BJ (cell line): ENCODE measurements at regions not wholly inside any gene's neighbourhood (a gene's known extent, or its start where the extent isn't known, plus 50 kb on each side); places are given as distances from the start of the nearest gene placed in this dataset.

ENCODE experiments used
- CTCF ChIA-PET: fragments of 350-600 bp; formaldehyde crosslinking; extraction: SDS; loops from one replicate; lab custom pipeline; 2021; ENCODE audit warnings: antibody characterized with exemption, inconsistent platforms; lab: Yijun Ruan, JAX
- POLR2A ChIA-PET: fragments of 300-600 bp; sonication (Branson Sonifier 250); formaldehyde crosslinking; extraction: SDS; loops from one replicate; lab custom pipeline; 2021; ENCODE audit warnings: antibody characterized with exemption; lab: Charles Lee
- DNase-seq: peaks from one replicate; pipeline ENCODE4 v3.0.0-alpha.2; 2011; ENCODE audit warnings: low read depth
- H3K27me3 ChIP-seq: 2 replicates; pipeline ENCODE4 v1.6.0; 2011; ENCODE audit warnings: low read length; ENCODE audit not compliant: control insufficient read depth, insufficient read depth
- H3K36me3 ChIP-seq: 2 replicates; pipeline ENCODE4 v1.5.1; 2011; ENCODE audit warnings: low read length; ENCODE audit not compliant: control insufficient read depth, insufficient read depth
- H3K4me3 ChIP-seq: 2 replicates; pipeline ENCODE4 v1.5.1; 2011; ENCODE audit warnings: low read depth, mild to moderate bottlenecking, control low read depth, low read length
- TF ChIP-seq, protein P1 (sequence below): IDR thresholded peaks from 2 replicates; pipeline ENCODE4 v1.5.1; 2011; ENCODE audit warnings: low read depth, mild to moderate bottlenecking, control low read depth, inconsistent platforms, low read length, moderate library complexity; ENCODE audit not compliant: insufficient read depth

DNA sequence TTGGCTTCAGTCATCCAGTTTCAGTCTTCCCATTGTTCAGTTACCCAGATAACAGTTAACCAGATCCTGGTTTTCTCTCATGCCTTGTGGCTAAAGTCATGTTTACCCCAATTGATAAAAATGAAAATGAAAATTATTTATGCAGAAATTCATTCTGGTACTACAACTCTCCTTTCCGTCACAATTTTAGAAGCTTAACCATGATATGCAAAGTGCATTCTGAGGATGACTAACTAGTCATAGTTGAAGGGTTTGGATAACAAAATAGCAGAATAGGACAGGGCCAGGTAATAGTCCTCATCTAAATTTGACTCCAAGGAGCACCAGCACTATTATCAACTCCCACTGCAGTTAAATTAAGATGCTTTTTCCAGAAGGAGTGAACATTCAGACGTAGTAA is 94.7 kb downstream of the NTMT2 start:
- Histone ChIP-seq H3K27me3 (no peaks in the 10 kb centered on the region), H3K36me3 (no peaks in the 10 kb centered on the region), H3K4me3 (no peak overlapping the region)
- TF ChIP-seq, protein P1, sequence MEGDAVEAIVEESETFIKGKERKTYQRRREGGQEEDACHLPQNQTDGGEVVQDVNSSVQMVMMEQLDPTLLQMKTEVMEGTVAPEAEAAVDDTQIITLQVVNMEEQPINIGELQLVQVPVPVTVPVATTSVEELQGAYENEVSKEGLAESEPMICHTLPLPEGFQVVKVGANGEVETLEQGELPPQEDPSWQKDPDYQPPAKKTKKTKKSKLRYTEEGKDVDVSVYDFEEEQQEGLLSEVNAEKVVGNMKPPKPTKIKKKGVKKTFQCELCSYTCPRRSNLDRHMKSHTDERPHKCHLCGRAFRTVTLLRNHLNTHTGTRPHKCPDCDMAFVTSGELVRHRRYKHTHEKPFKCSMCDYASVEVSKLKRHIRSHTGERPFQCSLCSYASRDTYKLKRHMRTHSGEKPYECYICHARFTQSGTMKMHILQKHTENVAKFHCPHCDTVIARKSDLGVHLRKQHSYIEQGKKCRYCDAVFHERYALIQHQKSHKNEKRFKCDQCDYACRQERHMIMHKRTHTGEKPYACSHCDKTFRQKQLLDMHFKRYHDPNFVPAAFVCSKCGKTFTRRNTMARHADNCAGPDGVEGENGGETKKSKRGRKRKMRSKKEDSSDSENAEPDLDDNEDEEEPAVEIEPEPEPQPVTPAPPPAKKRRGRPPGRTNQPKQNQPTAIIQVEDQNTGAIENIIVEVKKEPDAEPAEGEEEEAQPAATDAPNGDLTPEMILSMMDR, result no peak
- no peak for DNase-seq
- POLR2A ChIA-PET, result no interaction called here
- CTCF ChIA-PET, result no interaction called here

DNA sequence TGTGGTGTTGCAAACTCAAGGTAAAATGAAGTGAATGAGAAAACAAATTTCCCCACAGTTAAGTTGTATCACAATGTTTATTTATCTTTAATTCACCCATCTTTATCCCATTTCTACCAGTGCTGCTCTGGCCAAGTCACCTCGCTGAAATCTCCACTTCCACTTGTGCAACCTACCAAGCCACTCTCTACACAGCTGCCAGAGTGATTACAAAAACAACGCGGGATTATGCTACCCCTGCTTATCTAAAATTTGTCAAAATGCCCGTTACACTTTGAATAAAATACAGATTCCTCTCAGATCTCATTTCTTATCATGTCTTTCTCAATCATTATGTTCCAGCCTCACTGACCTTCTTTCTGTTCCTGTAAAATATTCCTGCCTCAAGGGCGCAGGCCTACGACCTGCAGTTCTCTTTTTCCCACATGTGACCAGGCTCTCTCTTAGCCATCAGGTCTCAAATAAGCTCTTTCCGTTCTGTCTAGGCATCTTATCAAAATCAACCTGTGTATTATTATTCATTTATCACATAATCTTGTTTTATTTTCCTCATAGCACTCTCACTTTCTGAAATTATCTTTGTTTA is 95.6 kb downstream of the NTMT2 start:
- TF ChIP-seq, protein P1, result no peak
- Histone ChIP-seq H3K4me3 (no peak overlapping the region), H3K36me3 (no peaks in the 10 kb centered on the region), H3K27me3 (no peaks in the 10 kb centered on the region)
- DNase-seq, result no peak
- CTCF ChIA-PET, result no interaction called here
- POLR2A ChIA-PET, result no interaction called here

DNA sequence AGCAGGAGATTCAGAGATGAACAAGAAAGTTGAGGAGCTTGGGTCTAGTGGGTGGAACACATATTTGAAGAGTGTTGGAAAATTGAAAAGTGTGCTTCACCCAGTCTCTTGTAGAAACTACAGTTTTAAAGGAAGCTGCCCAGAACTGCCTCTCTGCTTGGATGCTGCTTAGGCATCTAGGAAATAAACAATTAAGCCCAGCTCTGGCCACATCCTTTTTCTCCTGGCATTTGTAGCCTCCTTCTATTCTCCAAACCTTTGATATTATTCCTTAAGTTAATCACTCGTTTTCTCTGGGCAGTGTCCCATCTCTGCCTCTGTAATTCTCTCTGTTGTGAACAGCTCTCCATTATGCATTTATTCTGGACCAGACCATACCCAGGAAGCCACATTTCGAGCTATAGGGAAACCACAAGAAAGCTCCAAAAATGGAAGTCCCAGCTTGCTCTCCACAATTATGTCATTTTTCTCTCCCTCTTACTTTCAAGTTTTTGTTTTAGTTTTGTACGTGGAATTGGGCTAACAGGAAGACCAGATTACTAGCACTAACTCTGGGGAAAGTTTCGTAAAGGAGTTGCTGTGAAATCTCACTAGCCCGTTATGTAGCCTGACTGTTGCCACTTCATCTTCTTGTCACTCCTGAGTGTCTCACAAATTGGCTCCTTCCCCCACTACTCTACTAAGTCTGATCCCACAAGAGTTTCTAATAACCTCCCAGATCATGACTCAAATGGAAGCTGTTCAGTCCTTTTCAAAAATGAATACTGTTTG is 102.2 kb downstream of the NTMT2 start:
- TF ChIP-seq, protein P1, result no peak
- H3K4me3 ChIP-seq, result no peak overlapping the region
- H3K36me3 ChIP-seq, result no peaks in the 10 kb centered on the region
- POLR2A ChIA-PET, result no interaction called here
- H3K27me3 ChIP-seq, result no peaks in the 10 kb centered on the region
- CTCF ChIA-PET, result no interaction called here
- DNase-seq, result no peak

DNA sequence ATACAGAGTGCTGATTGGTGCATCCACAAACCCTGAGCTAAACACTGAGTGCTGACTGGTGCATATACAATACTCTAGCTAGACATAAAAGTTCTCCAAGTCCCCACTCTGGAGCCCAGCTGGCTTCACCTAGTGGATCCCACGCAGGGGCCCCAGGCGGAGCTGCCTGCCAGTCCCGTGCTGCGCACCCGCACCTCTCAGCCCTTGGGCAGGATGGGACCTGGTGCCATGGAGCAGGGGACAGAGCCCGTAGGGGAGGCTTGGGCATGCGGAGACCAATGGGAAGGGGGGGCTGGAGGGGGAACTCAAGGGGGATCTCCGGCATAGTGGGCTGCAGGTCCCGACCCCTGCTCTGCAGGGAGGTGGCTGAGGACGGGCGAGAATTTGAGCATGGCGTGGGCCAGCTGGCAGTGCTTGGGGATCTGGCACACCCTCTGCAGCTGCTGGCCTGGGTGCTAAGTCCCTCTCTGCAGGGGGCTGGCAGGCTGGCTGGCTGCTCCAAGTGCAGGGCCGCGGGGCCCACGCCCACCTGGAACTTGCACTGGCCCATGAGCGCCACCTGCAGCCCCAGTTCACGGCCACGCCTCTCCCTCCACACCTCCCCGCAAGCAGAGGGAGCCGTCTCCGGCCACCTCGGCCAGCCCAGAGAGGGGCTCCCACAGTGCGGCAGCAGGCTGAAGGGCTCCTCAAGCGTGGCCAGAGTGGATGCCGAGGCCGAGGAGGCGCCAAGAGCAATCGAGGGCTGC is 104.9 kb downstream of the NTMT2 start:
- CTCF ChIA-PET, result no interaction called here
- Histone ChIP-seq H3K36me3 (no peaks in the 10 kb centered on the region), H3K4me3 (no peak overlapping the region), H3K27me3 (no peaks in the 10 kb centered on the region)
- POLR2A ChIA-PET, result no interaction called here
- TF ChIP-seq, protein P1, result no peak
- no peak for DNase-seq
